SU-DHL-6 (cell line): ENCODE measurements at regions not wholly inside any gene's neighbourhood (a gene's known extent, or its start where the extent isn't known, plus 50 kb on each side); places are given as distances from the start of the nearest gene placed in this dataset.

Experiments used
- H2AFZ ChIP-seq: fragments of 200-600 bp; sonication (generic); 2 replicates; pipeline ENCODE4 v1.6.1; 2014; ENCODE audit warnings: low read depth, mild to moderate bottlenecking, moderate library complexity, mixed read lengths, antibody characterized with exemption, low read length; ENCODE audit not compliant: severe bottlenecking
- H3F3A ChIP-seq: fragments of 200-600 bp; shearing (Covaris generic); 2 replicates; pipeline ENCODE4 v1.6.0; 2016; ENCODE audit warnings: antibody characterized with exemption, mild to moderate bottlenecking; ENCODE audit not compliant: insufficient read depth
- H3K27ac ChIP-seq: fragments of 200-600 bp; sonication (generic); 2 replicates; pipeline ENCODE4 v1.5.1; 2016; ENCODE audit warnings: low read depth, mild to moderate bottlenecking, low read length, moderate library complexity, mixed read lengths
- H3K27me3 ChIP-seq: fragments of 200-600 bp; sonication (generic), shearing (Covaris generic); 2 replicates; pipeline ENCODE4 v1.6.0; 2014; ENCODE audit warnings: mild to moderate bottlenecking, low read length
- H3K36me3 ChIP-seq: fragments of 200-600 bp; sonication (generic); 2 replicates; pipeline ENCODE4 v1.6.1; 2014; ENCODE audit warnings: mild to moderate bottlenecking, low read length, mixed read lengths
- H3K4me2 ChIP-seq: fragments of 300-600, 200-600 bp; shearing (Covaris generic), sonication (generic); 2 replicates; pipeline ENCODE4 v1.6.0; 2014; ENCODE audit warnings: low read length, low read depth, mild to moderate bottlenecking; ENCODE audit not compliant: poor library complexity, severe bottlenecking
- H3K4me3 ChIP-seq: fragments of 200-600 bp; sonication (generic); 2 replicates; pipeline ENCODE4 v1.5.1; 2014; ENCODE audit warnings: antibody characterized with exemption, low read length, mild to moderate bottlenecking, mixed read lengths; ENCODE audit not compliant: insufficient read depth, poor library complexity, severe bottlenecking
- H3K79me2 ChIP-seq: fragments of 200-600 bp; sonication (generic); 2 replicates; pipeline ENCODE4 v1.6.1; 2014; ENCODE audit warnings: mild to moderate bottlenecking, low read length, moderate library complexity; ENCODE audit not compliant: insufficient read depth
- H3K9ac ChIP-seq: fragments of 200-600 bp; sonication (generic); 2 replicates; pipeline ENCODE4 v1.7.0; 2014; ENCODE audit warnings: mild to moderate bottlenecking, low read length
- H3K9me2 ChIP-seq: fragments of 200-600 bp; sonication (generic); replicated peaks from 2 replicates; pipeline ENCODE4 v1.6.1; 2014; ENCODE audit warnings: low read length; ENCODE audit not compliant: insufficient read depth
- H3K9me3 ChIP-seq: fragments of 200-600 bp; sonication (generic); 2 replicates; pipeline ENCODE4 v1.6.1; 2014; ENCODE audit warnings: low read length, mixed read lengths; ENCODE audit not compliant: insufficient read depth
- H4K20me1 ChIP-seq: fragments of 200-600 bp; sonication (generic); 2 replicates; pipeline ENCODE4 v1.6.1; 2014; ENCODE audit warnings: low read depth, mild to moderate bottlenecking, antibody characterized with exemption, low read length, moderate library complexity, mixed read lengths
- EZH2phosphoT487 ChIP-seq: fragments of 200-600 bp; sonication (generic), shearing (Covaris generic); conservative IDR thresholded peaks from 2 replicates; pipeline ENCODE4 v1.6.1; 2018; ENCODE audit warnings: mild to moderate bottlenecking, antibody characterized with exemption, low read length, moderate library complexity, mixed read lengths
- TF ChIP-seq, protein P1 (sequence below): fragments of 200-600 bp; sonication (generic); IDR thresholded peaks from one replicate; pipeline ENCODE4 v1.5.1; 2017; ENCODE audit warnings: antibody characterized with exemption, mild to moderate bottlenecking, low read length, moderate library complexity; ENCODE audit not compliant: insufficient read depth, poor library complexity, severe bottlenecking

GRCh38 chr21:35212393-35213127 is 163.5 kb upstream of the RUNX1 start:
- no peaks in the 10 kb centered on the region for H4K20me1 ChIP-seq

GRCh38 chr21:35211782-35212181 is 162.7 kb upstream of the RUNX1 start:
- Histone ChIP-seq H3K79me2 (no peaks in the 10 kb centered on the region), H3K9me3 (no peaks in the 10 kb centered on the region), H3K9ac (no peak overlapping the region), H3K9me2 (no peaks in the 10 kb centered on the region), H3K27me3 (no peaks in the 10 kb centered on the region), H2AFZ (no peak overlapping the region), H3K4me3 (no peak overlapping the region), H3F3A (no peaks in the 10 kb centered on the region), H3K4me2 (no peak overlapping the region), H3K36me3 (no peaks in the 10 kb centered on the region), H3K27ac (no peak overlapping the region), H4K20me1 (no peaks in the 10 kb centered on the region)
- TF ChIP-seq, protein P1, sequence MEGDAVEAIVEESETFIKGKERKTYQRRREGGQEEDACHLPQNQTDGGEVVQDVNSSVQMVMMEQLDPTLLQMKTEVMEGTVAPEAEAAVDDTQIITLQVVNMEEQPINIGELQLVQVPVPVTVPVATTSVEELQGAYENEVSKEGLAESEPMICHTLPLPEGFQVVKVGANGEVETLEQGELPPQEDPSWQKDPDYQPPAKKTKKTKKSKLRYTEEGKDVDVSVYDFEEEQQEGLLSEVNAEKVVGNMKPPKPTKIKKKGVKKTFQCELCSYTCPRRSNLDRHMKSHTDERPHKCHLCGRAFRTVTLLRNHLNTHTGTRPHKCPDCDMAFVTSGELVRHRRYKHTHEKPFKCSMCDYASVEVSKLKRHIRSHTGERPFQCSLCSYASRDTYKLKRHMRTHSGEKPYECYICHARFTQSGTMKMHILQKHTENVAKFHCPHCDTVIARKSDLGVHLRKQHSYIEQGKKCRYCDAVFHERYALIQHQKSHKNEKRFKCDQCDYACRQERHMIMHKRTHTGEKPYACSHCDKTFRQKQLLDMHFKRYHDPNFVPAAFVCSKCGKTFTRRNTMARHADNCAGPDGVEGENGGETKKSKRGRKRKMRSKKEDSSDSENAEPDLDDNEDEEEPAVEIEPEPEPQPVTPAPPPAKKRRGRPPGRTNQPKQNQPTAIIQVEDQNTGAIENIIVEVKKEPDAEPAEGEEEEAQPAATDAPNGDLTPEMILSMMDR: no peak
- no peak for TF ChIP-seq EZH2phosphoT487

More at GRCh38 chr21:35212393-35213127, 163.5 kb upstream of the RUNX1 start:
- TF ChIP-seq, protein P1: no peak
- no peak for TF ChIP-seq EZH2phosphoT487
- no peaks in the 10 kb centered on the region for H3K9me2 ChIP-seq
- no peaks in the 10 kb centered on the region for H3K9me3 ChIP-seq
- no peaks in the 10 kb centered on the region for H3K27me3 ChIP-seq
- no peak overlapping the region for H3K27ac ChIP-seq
- no peaks in the 10 kb centered on the region for H3F3A ChIP-seq
- no peak overlapping the region for H2AFZ ChIP-seq
- no peaks in the 10 kb centered on the region for H3K36me3 ChIP-seq
- H3K79me2 ChIP-seq: no peaks in the 10 kb centered on the region
- H3K4me2 ChIP-seq: no peak overlapping the region
- H3K9ac ChIP-seq: no peak overlapping the region
- no peak overlapping the region for H3K4me3 ChIP-seq

DNA sequence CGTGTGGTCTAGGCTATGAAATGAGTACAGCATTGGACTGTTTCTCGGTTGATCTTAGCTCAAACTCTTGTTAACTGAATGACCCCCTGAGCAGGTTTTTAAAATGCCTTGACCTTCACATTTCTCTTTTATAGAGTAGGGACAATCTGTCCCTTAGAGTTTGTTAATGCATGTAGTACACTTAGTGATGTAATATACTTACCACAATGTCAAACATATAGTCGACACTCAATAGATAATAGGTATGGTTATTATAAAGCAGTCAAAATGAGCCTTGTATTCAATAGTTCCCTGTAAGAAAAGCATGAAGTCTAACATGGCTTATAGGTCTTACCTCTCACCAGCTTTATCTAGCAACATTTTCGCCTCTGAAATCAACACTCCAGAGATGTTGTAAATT is 161.0 kb upstream of the RUNX1 start:
- H3K79me2 ChIP-seq: no peaks in the 10 kb centered on the region
- H3K9me2 ChIP-seq: no peaks in the 10 kb centered on the region
- no peaks in the 10 kb centered on the region for H3F3A ChIP-seq
- H3K4me3 ChIP-seq: no peak overlapping the region
- H3K4me2 ChIP-seq: no peak overlapping the region
- H3K27ac ChIP-seq: no peak overlapping the region
- TF ChIP-seq EZH2phosphoT487: no peak
- TF ChIP-seq, protein P1: no peak
- H2AFZ ChIP-seq: no peak overlapping the region
- H3K9ac ChIP-seq: no peak overlapping the region
- H3K36me3 ChIP-seq: no peaks in the 10 kb centered on the region
- no peaks in the 10 kb centered on the region for H3K9me3 ChIP-seq
- no peaks in the 10 kb centered on the region for H3K27me3 ChIP-seq
- no peaks in the 10 kb centered on the region for H4K20me1 ChIP-seq
